GM23248 (cell line): ENCODE measurements at regions not wholly inside any gene's neighbourhood (a gene's known extent, or its start where the extent isn't known, plus 50 kb on each side); places are given as distances from the start of the nearest gene placed in this dataset.

ENCODE experiments used
- EZH2 ChIP-seq: fragments of 200-600 bp; sonication (generic); IDR thresholded peaks from 2 replicates; pipeline ENCODE4 v1.6.1; 2018; ENCODE audit warnings: antibody characterized with exemption, mild to moderate bottlenecking; ENCODE audit not compliant: insufficient read depth, poor library complexity, severe bottlenecking
- EZH2phosphoT487 ChIP-seq: fragments of 200-600 bp; sonication (generic); IDR thresholded peaks from 2 replicates; pipeline ENCODE4 v1.6.1; 2018; ENCODE audit warnings: antibody characterized with exemption, moderate library complexity, mild to moderate bottlenecking, low read depth; ENCODE audit not compliant: insufficient read depth

GRCh38 chr11:134879931-134880330 lies 467.9 kb upstream of the B3GAT1 start:
- TF ChIP-seq EZH2, result no peak
- TF ChIP-seq EZH2phosphoT487, result no peak
